Spleen (tissue), 11 donors: ENCODE measurements at regions not wholly inside any gene's neighbourhood (a gene's known extent, or its start where the extent isn't known, plus 50 kb on each side); places are given as distances from the start of the nearest gene placed in this dataset.

Experiments used
- DNase-seq: peaks from one replicate; pipeline ENCODE4 v3.0.0-alpha.2; 2020
- H3K27ac ChIP-seq, 8 donors: fragments of 200-600 bp; sonication (generic) in 7 of 8; 1 replicate in 4 of 8; 2 replicates in 4 of 8; pipeline versions ENCODE4 v1.5.0 to v1.8.0; 2016 to 2021; ENCODE audit warnings: inconsistent platforms in 4 of 8, mild to moderate bottlenecking in 4 of 8, moderate library complexity in 1 of 8
- H3K27me3 ChIP-seq, 7 donors: fragments of 200-600 bp; sonication (generic) in 6 of 7; replicated peaks in 1 of 7; 1 replicate in 4 of 7; 2 replicates in 3 of 7; pipeline versions ENCODE4 v1.5.0 to v1.8.0; 2016 to 2021; ENCODE audit warnings: inconsistent platforms in 3 of 7, mild to moderate bottlenecking in 1 of 7
- H3K36me3 ChIP-seq, 6 donors: fragments of 200-600 bp; sonication (generic) in 5 of 6; 1 replicate in 4 of 6; 2 replicates in 2 of 6; pipeline versions ENCODE4 v1.5.0 to v1.8.0; 2016 to 2021; ENCODE audit warnings: inconsistent platforms in 2 of 6
- H3K4me1 ChIP-seq, 6 donors: fragments of 200-600 bp; sonication (generic) in 5 of 6; 1 replicate in 3 of 6; 2 replicates in 3 of 6; pipeline versions ENCODE4 v1.5.0 to v1.8.0; 2016 to 2021; ENCODE audit warnings: inconsistent platforms in 3 of 6
- H3K4me3 ChIP-seq, 8 donors: fragments of 200-600 bp; sonication (generic) in 7 of 8; 1 replicate in 4 of 8; 2 replicates in 4 of 8; pipeline versions ENCODE4 v1.5.0 to v1.8.0; 2016 to 2021; ENCODE audit warnings: inconsistent platforms in 4 of 8, mild to moderate bottlenecking in 4 of 8, moderate library complexity in 2 of 8
- H3K9me3 ChIP-seq, 8 donors: fragments of 200-600 bp; sonication (generic) in 7 of 8; 1 replicate in 4 of 8; 2 replicates in 4 of 8; pipeline versions ENCODE4 v1.5.0 to v1.8.0; 2016 to 2021; ENCODE audit warnings: inconsistent platforms in 4 of 8
- CTCF ChIP-seq, 11 experiments: fragments of 200-600 bp in 7 of 11; fragments of 450-650 bp in 4 of 11; sonication (generic) in 4 of 11; IDR thresholded peaks in 8 of 11; conservative IDR thresholded peaks in 3 of 11; 1 replicate in 7 of 11; 2 replicates in 4 of 11; pipeline versions ENCODE4 v1.4.0 to v1.8.0; 2016 to 2021; ENCODE audit warnings: antibody characterized with exemption in 11 of 11, inconsistent platforms in 4 of 11, mild to moderate bottlenecking in 1 of 11
- POLR2A ChIP-seq, 3 donors: fragments of 450-650 bp; IDR thresholded peaks; one replicate each; pipeline ENCODE4 v1.5.1; 2017; ENCODE audit warnings: antibody characterized with exemption in 3 of 3, mild to moderate bottlenecking in 1 of 3
- POLR2AphosphoS5 ChIP-seq, 3 donors: sonication (generic); formaldehyde crosslinking; IDR thresholded peaks; one replicate each; pipeline ENCODE4 v1.5.1; 2017; ENCODE audit warnings: antibody characterized with exemption in 3 of 3
- WGBS, 5 donors: extraction: QIAGEN DNeasy Blood & Tissue Kit in 3 of 5; methylation state at CpG; one replicate each; pipeline versions ENCODE4 v1.1.5 to v1.1.7; 2013 to 2018; 5-methylcytosine and 5-hydroxymethylcytosine counted together
- intact Hi-C: fragments of 100-400 bp; cut with DNase I; formaldehyde crosslinking; loops from one replicate; pipeline ENCODE4 v1.15.0; 2023; ENCODE audit warnings: low total_unique reads
- donor health status: healthy with polysubstance abuse.
- donor health status: DM: no; HTN: no; CAD: no; lungs with moderate emphysema.
- donor health status: DM: no; HTN: no; CAD: no.
- donor health status: Bipolar disorder and iron deficiency.
- donor health status: healthy.
- donor health status: DM: no; HTN: no; CAD: no.
- donor health status: DM: yes; HTN: yes; CAD: no.

- no peak for TF ChIP-seq POLR2AphosphoS5 (IDR thresholded peaks at IDR 0.05)
- no peak for TF ChIP-seq POLR2A (IDR thresholded peaks at IDR 0.05)
- TF ChIP-seq CTCF (IDR thresholded peaks at IDR 0.05 in 8 of 11, conservative IDR thresholded peaks at IDR 0.05 in 3 of 11), result no peak
- Histone ChIP-seq H3K4me1 (no peaks in the 10 kb centered on the region), H3K9me3 (peaks cover 0 to 38% (median 9%) of the 10 kb centered on the region in 8 donors), H3K4me3 (no peak overlapping the region), H3K27ac (no peak overlapping the region), H3K27me3 (no peaks in the 10 kb centered on the region), H3K36me3 (no peaks in the 10 kb centered on the region)
- 64 to 87% (median 72%) methylated on average over 1 of the region's 1 CpG for WGBS, 5 donors
- intact Hi-C loops, result no loop called here
- DNase-seq, result no peak
These were observed 1665.4 kb upstream of the CDH9 start for GRCh38 chr5:28703651-28704260.

GRCh38 chr5:28691526-28691925 lies 1653.1 kb upstream of the CDH9 start:
- Histone ChIP-seq H3K9me3 (peaks cover 0 to 5% (median 0%) of the 10 kb centered on the region in 8 donors), H3K36me3 (no peaks in the 10 kb centered on the region), H3K4me3 (no peak overlapping the region), H3K27me3 (no peaks in the 10 kb centered on the region), H3K4me1 (no peaks in the 10 kb centered on the region), H3K27ac (no peak overlapping the region)
- TF ChIP-seq POLR2A (IDR thresholded peaks at IDR 0.05) (no peak), POLR2AphosphoS5 (IDR thresholded peaks at IDR 0.05) (no peak), CTCF (IDR thresholded peaks at IDR 0.05 in 8 of 11, conservative IDR thresholded peaks at IDR 0.05 in 3 of 11) (no peak)
- no peak for DNase-seq
- intact Hi-C loops, result no loop called here

DNA sequence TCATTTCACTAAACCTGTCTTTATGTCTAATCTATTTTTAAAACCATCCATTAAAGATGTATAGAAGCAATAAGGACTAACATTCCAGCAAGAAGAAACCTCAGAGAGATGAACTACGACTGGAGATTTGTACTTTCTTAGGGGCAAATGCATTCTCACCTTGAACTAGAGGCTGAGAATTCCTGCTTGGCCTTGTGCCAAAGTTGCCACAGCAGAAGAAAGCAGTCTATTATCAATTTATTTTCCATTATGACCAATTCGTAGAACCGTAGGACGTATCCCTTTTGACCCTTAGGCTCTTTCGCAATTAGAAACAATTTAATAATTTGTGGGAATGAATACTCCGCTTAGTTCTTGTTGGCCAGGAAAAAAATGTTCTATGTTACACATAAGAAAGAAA lies 1647.4 kb upstream of the CDH9 start:
- Histone ChIP-seq H3K4me1 (no peaks in the 10 kb centered on the region), H3K9me3 (peaks cover 0 to 8% (median under 1%) of the 10 kb centered on the region in 8 donors), H3K36me3 (no peaks in the 10 kb centered on the region), H3K27me3 (no peaks in the 10 kb centered on the region), H3K27ac (no peak overlapping the region), H3K4me3 (no peak overlapping the region)
- no peak for DNase-seq
- 76 to 89% (median 80%) methylated on average over 6 of the region's 6 CpGs for WGBS, 5 donors
- intact Hi-C loops, result no loop called here
- TF ChIP-seq POLR2A (IDR thresholded peaks at IDR 0.05), result no peak
- no peak for TF ChIP-seq POLR2AphosphoS5 (IDR thresholded peaks at IDR 0.05)
- TF ChIP-seq CTCF (IDR thresholded peaks at IDR 0.05 in 8 of 11, conservative IDR thresholded peaks at IDR 0.05 in 3 of 11), result no peak

DNA sequence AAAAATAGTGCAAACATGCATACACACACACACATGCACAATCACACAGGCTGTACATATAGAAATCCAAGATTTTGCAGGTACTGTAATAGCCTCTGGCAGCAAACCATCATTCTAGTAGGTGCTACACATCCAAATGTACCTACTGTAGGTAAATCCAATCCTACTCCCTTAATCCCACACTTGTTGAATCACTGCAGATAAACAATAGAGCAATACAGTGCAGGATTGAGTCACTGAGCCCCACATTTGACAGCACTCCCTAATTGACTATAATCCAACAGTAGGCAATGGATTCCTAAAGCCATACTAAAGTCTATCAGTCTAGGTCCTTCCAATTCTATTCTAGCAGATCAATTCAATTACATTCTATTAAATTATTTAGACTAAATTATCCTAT lies 1640.5 kb upstream of the CDH9 start:
- H3K9me3 ChIP-seq, result peaks cover 0 to 14% (median 3%) of the 10 kb centered on the region in 8 donors
- intact Hi-C loops, result no loop called here
- DNase-seq, result no peak
- TF ChIP-seq CTCF (IDR thresholded peaks at IDR 0.05 in 8 of 11, conservative IDR thresholded peaks at IDR 0.05 in 3 of 11) (no peak), POLR2AphosphoS5 (IDR thresholded peaks at IDR 0.05) (no peak), POLR2A (IDR thresholded peaks at IDR 0.05) (no peak)
- H3K27ac ChIP-seq, result no peak overlapping the region
- no peak overlapping the region for H3K4me3 ChIP-seq
- no peaks in the 10 kb centered on the region for H3K27me3 ChIP-seq
- no peaks in the 10 kb centered on the region for H3K36me3 ChIP-seq
- H3K4me1 ChIP-seq, result no peaks in the 10 kb centered on the region
